ENCODE measurements at regions not wholly inside any gene's neighbourhood (a gene's known extent, or its start where the extent isn't known, plus 50 kb on each side); places are given as distances from the start of the nearest gene placed in this dataset.
A peak's percentile ranks its signal among the peaks of the same experiment; 100 is the strongest.

- Mint-ChIP-seq H3K36me3 (peaks cover 34% of the 10 kb centered on the region), H3K27me3 (ENCODE audit: low read depth) (no peaks in the 10 kb centered on the region), H3K4me1 (no peaks in the 10 kb centered on the region), H3K9me3 (peaks cover 42% of the 10 kb centered on the region), H3K27ac (no peak overlapping the region), H3K4me3 (no peak overlapping the region)
- CTCF ChIA-PET = no interaction called here
- TF ChIP-seq ELF4 (CRISPR knock-in tag; IDR thresholded peaks at IDR 0.05; ENCODE audit: low read depth) = no peak
- TF ChIP-seq ZNF317 (CRISPR knock-in tag; IDR thresholded peaks at IDR 0.05; ENCODE audit: borderline replicate concordance, low read depth) = peak; percentile 88
- TF ChIP-seq ZSCAN18 (CRISPR knock-in tag; IDR thresholded peaks at IDR 0.05) = no peak
- no peak for ATAC-seq
- no peak for DNase-seq (ENCODE audit: low spot score)
- POLR2A ChIA-PET = no interaction called here
Measured at GRCh38 chr1:163781146-163781545, 459.4 kb downstream of the NUF2 start.

GRCh38 chr1:163785868-163786405, 464.2 kb downstream of the NUF2 start:
- Mint-ChIP-seq H3K9me3 (peaks cover 12% of the 10 kb centered on the region), H3K4me3 (no peak overlapping the region), H3K36me3 (peaks cover 11% of the 10 kb centered on the region), H3K27me3 (ENCODE audit: low read depth) (no peaks in the 10 kb centered on the region), H3K27ac (no peak overlapping the region), H3K4me1 (peaks cover 4% of the 10 kb centered on the region; the same call in 1 of the 2 replicates)
- DNase-seq (ENCODE audit: low spot score) = no peak
- TF ChIP-seq MYBL2 (CRISPR knock-in tag; IDR thresholded peaks at IDR 0.05) (no peak), ZNF219 (CRISPR knock-in tag; IDR thresholded peaks at IDR 0.05; ENCODE audit: borderline replicate concordance) (no peak), ZNF121 (CRISPR knock-in tag; IDR thresholded peaks at IDR 0.05) (no peak), OVOL2 (CRISPR knock-in tag; IDR thresholded peaks at IDR 0.05; ENCODE audit: borderline replicate concordance) (no peak), E2F1 (CRISPR knock-in tag; IDR thresholded peaks at IDR 0.05) (no peak), GRHL2 (CRISPR knock-in tag; IDR thresholded peaks at IDR 0.05; ENCODE audit: insufficient replicate concordance, severe bottlenecking) (no peak), EMX1 (CRISPR knock-in tag; IDR thresholded peaks at IDR 0.05) (no peak), CDX4 (CRISPR knock-in tag; IDR thresholded peaks at IDR 0.05; ENCODE audit: borderline replicate concordance) (no peak)
- ChIA-PET CTCF (no interaction called here), POLR2A (no interaction called here)
- ATAC-seq = no peak

GRCh38 chr1:163789911-163790310, 468.2 kb downstream of the NUF2 start:
- ATAC-seq (no peak), DNase-seq (ENCODE audit: low spot score) (no peak)
- CTCF ChIA-PET = no interaction called here
- no peak for TF ChIP-seq GTF2I (CRISPR knock-in tag; conservative IDR thresholded peaks at IDR 0.05)
- TF ChIP-seq SMAD4 (CRISPR knock-in tag; IDR thresholded peaks at IDR 0.05) = no peak
- TF ChIP-seq AR (CRISPR knock-in tag; IDR thresholded peaks at IDR 0.05) = no peak
- no peak for TF ChIP-seq ARID4B (CRISPR knock-in tag; IDR thresholded peaks at IDR 0.05; ENCODE audit: borderline replicate concordance)
- TF ChIP-seq ZNF416 (CRISPR knock-in tag; IDR thresholded peaks at IDR 0.05) = no peak
- no peak for TF ChIP-seq ZMAT4 (CRISPR knock-in tag; IDR thresholded peaks at IDR 0.05)
- no peak for TF ChIP-seq E2F4 (CRISPR knock-in tag; IDR thresholded peaks at IDR 0.05; ENCODE audit: borderline replicate concordance, low read depth)
- no peak for TF ChIP-seq ZNF232 (CRISPR knock-in tag; IDR thresholded peaks at IDR 0.05)
- TF ChIP-seq NR1H2 (CRISPR knock-in tag; IDR thresholded peaks at IDR 0.05) = no peak

More at GRCh38 chr1:163789911-163790310, 468.2 kb downstream of the NUF2 start:
- Mint-ChIP-seq H3K27ac (no peak overlapping the region), H3K9me3 (peaks cover 17% of the 10 kb centered on the region), H3K27me3 (ENCODE audit: low read depth) (peaks cover 3% of the 10 kb centered on the region; the same call in 1 of the 2 replicates), H3K4me3 (no peak overlapping the region), H3K36me3 (peaks cover 15% of the 10 kb centered on the region), H3K4me1 (peaks cover 9% of the 10 kb centered on the region; the same call in 1 of the 2 replicates)
- POLR2A ChIA-PET = no interaction called here

All from WTC11 (cell line).